Right hindlimb (tissue), 1 donor: ENCODE measurements at regions not wholly inside any gene's neighbourhood (a gene's known extent, or its start where the extent isn't known, plus 50 kb on each side); places are given as distances from the start of the nearest gene placed in this dataset.
A peak's percentile ranks its signal among the peaks of the same experiment; 100 is the strongest.

Experiments
- DNase-seq: peaks from one replicate; pipeline ENCODE4 v3.0.0-alpha.2; 2018

DNA sequence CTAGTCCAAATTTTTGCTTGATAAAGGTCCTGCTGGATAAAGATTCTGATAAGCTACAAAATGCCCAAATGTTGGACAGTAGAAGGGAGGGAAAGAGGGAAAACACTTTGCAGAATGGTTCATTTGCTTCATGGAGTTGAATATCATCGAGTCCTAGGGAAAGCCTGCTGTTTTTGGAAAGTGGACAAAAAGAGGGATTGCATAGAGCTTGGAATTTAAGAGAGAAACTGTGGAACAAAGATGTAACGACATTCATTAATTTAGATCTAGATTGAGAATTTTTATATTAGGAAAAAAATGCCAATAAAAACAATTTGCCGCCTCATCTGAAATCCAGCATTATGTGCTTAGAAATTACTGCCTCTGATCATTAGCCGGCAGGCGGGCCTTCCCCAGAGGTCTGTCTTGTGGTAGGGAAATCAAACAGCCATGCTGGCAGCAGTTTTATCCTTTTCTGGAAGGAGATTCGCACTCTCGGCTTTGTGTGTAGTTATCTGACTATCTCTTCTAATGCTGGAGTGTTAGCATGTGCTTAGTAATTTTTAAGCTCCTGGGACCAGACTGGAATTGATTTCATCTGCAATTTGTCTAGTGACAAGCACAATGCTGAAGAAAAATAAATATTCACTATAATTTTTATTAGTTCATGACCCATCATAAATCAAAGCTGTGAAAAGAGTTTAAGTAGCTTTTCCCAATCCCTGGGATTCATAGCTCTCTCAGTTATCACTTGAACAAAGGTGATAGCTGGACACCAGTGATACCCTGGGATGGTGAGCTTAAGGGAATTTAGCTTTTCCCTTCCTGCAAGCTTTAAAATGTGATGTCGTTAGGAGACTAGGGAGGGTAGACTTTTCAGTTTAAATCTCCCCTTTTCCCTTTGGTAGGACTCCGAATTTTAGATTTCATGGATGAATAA lies 329.5 kb downstream of the PRL start:
- no peak for DNase-seq

DNA sequence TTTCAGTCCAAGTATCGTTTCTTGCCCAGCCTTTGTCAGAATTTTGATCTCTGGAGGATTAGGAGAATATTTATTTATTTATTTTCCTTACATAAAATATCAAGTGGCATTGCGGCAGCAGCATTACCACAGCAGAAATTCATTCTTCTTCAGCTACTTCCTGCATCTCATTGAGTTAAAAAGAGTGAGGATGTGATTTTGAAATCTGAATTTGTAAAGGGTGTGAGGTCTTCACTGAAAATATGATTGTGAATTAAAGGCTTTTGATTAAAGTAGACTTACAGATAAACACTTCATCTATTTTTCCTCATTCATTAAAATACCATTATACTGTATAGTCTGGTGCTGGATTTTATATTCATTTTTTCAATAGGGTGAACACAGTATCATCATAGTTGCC lies 328.4 kb downstream of the PRL start:
- no peak for DNase-seq

DNA sequence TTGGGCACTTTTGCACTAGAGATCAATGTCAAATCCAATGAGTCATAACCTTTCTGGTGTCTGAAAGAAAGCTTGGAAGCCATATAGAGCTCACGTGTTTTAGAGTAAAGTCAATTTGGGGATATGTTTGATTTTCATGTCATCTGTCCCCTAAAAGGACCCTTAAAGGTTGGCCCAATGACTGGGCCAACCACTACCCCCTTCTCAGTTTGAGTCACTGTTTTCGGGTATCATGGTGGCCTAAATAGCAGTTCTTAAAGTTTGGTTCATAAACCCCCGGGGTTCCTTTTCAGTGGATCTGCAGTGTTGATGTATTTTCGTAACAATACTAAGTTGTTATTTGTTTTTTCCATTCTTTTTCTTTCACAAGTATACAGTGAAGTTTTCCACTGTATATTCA lies 327.6 kb downstream of the PRL start:
- DNase-seq: no peak

DNA sequence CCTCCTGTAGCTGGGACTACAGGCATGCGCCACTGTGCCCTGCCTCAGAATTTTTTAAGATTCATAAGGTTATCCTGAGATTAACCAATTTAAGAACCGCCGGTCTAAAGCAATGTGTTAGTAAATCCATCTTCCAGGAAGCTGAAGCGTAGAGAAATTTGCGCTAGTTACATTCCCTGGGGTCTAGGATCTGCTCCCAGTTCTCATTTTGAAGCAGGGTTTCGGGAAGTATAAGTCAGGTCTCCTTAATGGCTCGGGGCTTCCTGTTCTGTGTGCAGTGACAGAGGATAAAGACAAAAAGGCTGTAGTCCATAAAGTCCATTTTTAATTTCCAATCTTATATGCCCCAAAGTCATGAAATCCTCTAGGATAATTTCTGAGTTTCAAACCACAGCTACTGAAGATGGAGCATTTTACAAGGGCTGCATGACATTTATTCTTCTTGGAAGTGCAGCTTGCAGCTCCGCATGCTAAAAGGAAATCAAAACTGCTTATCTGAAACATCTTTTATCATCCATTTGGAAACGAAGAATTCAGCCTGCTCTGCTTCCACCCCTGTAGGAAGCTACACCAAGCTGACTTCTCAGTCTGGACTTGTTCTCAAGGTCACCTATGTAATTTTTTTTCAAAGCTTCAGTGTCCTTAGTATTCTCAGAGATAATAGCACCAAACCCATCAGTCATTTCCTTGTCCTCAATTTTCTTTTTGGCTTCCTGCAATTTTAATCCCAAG lies 326.1 kb downstream of the PRL start:
- no peak for DNase-seq

DNA sequence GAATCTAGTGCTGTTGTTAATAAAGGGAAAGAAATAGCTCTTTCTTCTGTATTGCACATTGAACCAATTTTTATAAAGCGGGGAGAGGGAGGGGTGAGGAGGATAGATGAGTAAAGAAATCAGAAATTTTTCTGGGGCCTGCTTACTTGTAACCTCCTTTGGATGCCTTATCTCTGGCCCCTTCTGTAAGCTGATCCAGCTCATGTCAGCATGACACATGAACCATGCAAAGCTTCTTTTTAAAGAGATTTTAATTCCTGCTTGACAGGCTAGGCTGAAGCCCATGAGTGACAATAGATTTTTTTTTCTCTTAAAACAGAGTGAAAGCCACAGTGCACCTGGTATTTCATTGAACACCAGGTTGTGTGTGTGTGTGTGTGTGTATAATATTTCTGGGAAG lies 325.3 kb downstream of the PRL start:
- DNase-seq: no peak

DNA sequence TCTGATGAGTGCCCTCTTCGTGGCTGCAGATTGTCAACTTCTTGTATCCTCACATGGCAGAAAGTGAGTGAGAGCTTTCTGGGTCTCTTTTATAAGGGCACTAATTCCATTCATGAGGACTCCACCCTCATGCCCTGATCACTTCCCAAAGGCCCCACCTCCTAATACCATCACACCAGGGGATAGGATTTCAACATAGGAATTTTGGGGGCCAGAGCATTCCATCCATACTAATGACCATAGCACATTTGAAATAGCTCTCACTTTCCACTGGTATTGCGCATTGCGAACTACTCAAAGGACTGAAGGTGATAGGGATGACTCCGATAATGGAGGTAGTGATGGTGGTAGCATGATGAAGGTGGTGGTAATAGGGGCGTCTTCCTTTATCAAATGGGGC lies 324.3 kb downstream of the PRL start:
- no peak for DNase-seq

DNA sequence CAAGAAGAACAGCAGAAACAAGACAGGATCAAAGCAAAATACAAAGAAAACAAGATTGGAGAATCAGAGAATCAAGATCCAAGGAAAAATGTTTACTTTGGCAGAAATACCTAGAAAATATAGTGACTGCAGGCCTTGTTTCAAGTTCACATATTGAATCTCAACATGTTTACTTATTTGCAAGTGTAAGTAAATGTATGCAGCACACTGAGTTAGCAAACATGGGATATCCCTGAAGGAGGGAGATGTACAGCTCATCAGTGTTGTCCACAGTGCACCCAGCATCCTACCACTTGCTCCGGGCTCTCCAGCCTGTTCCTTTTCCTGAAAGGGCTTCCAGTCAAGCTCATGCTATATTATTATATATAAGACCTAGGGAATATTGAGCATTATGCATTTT lies 319.5 kb downstream of the PRL start:
- DNase-seq: no peak

DNA sequence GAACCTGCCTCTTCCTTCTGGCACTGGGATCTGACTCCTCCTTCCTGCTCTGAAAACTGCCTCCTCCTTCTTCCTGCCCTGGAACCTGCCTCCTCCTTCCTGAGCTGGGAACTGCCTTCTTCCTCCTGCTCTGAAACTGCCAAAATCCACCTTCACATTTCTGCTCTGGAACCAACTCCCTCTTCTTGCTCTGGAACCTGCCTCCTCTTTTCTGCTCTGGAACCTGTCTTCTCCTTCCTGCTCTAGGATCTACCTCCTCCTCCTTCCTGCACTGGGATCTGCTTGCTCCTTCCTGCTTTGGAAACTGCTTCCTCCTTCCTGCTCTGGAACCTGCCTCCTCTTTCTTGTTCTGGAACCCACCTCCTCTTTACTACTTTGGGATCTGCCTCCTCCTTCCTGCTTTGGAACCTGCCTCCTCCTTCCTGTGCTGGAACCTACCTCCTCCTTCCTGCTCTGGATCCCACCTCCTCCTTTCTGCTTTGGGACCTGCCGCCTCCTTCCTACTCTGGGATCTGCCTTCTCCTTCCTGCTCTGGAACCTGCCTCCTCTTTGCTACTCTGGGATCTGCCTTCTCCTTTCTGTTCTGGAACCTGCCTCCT lies 315.5 kb downstream of the PRL start:
- DNase-seq: no peak

DNA sequence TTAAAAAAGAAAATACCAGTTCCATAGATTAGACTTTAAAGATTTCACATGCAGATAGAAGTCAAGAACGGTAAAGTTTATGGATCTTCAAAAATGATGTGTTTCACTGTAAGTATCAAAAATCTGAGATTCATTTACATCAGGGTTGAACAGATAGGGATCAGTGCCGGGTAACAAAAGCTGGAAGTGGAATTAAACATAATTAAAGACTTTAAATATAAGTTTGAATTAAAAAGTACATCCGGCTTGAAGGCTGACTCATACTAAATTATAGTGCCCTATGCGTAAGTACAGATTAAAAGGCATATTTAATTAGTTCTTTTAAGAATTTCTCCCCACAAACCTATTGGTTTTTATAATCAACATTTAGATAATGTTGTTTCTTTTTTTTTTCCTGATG lies 312.7 kb downstream of the PRL start:
- no peak for DNase-seq

DNA sequence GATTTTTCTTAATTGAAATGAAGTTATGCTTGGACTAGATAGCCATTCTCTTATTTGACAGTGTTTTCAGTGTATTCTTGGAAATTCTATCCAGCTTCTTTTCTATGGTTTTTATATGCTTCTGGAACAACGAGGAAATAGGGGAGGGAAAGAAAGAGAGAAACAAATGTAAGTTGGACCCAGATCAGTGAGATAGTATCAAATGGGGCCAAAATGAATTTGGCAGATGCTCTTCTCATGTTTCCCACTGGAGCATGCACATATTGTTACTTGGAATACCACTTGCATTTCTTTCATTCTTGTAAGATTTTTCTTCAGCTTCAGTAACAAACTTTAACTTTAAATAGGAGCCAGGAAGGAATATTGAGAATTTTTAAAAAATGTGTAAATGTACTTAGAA lies 312.3 kb downstream of the PRL start:
- peak; percentile 52 for DNase-seq

DNA sequence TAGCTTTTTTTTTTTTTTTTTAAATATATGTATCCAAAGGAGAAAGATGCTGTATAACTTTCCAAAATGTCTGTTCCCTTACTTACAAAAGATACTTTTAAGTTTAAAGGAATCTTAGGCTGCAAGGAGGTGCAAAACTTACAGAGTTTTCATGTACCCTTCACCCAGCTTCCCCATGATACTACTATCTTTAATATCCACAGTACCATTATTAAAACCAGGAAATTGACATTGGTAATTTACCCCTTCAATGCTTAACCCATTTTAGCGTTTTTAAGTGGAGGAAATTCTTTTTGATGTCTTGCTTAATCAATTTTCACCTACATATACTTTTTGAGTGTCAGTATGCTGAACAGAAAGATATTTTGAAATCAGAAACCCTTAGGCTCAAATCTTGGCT lies 310.9 kb downstream of the PRL start:
- no peak for DNase-seq

DNA sequence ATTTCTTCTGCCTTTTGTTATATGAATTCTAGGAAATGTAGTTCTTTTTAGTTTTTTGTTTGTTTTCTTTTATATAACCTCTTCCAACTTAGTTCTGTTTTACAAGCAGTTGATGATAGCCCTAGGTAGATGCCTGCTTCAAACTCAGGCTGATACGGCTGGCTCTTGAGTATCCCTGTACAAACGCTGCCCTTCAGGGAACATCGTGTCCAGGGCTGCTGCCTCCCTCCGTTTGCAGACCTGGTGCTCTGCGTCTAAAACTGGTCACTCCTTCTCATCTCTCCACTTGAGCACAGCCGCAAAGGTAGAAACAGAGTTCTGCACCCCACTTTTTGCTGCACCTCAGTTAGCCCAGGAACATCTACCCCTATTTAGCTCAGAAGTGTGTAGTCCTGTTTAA lies 310.1 kb downstream of the PRL start:
- DNase-seq: no peak

DNA sequence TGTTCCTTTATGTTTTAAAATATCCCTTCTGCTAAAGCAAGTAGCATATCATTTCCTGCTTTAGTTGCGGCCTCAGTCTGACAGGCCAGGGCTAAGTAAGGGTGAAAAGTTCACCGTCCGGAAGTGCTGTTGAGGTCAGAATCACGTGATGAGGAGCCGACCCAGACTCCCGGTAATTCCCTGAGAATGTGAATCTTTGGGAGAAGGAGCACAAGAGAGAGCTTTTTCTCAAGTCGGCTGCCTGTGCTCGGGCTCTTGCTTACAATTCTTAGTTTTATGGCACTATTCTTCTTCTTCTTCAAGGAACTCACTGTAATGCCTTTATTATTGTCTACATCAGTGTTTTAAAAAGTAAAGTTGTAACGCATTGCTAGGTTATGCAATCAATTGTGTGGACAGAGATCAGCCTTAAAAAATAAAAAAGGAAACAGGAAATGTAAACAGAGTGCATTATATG lies 309.3 kb downstream of the PRL start:
- DNase-seq: peak; percentile 93

DNA sequence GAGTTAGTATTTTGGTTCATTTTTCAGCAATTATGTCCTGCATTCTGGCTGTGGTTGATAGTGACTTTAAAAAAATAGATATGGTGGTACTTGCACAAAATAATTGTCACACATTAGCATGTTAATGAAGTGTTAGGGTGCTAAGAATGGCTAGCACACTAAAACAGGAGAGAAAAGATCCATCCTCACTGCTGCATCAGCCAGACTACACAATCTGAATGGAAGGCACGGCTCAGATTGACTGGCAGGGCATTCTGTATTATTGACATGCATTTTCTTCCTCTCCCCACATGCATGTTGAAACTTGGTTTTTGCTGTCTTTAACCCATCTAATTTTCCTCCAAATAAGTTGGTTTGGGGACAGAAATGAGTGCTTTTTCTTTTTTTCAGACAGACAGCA lies 306.3 kb downstream of the PRL start:
- DNase-seq: no peak

DNA sequence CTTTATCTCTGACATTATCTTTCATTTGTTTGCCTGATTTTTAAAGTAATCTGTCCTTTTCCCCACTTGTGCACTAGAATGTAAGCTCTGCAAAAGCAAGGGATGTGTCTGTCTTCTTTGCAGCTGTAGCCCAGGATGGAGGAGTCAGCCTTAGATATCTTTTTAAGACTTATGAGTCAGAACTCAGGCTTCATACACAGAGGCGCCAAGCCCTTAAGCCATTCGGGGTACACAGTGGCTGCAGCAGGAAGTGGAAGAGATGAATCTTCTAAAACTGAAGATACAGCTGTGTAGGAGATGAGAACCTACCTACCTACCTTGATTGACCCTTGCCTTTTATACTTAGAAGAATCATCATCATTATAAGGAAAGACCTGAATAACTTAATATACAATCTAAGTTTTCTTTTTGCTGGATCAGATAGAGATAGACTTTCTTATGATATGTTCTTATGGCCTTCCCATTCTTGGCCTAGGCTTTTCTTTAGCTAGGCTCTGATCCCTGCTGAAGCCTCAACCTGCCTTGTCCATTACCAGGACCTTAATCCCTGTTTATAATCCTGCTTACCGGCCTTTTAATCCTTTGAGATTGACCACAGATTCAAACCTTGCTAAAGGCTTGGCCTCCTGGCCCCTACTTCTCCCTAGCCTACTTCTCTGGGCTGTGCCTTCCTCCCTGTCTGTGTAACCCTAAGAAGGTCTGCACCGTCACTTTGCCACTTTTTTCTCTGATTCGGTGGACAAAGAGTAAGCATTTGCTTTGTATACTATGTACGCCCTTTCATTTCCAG lies 304.5 kb downstream of the PRL start:
- no peak for DNase-seq

DNA sequence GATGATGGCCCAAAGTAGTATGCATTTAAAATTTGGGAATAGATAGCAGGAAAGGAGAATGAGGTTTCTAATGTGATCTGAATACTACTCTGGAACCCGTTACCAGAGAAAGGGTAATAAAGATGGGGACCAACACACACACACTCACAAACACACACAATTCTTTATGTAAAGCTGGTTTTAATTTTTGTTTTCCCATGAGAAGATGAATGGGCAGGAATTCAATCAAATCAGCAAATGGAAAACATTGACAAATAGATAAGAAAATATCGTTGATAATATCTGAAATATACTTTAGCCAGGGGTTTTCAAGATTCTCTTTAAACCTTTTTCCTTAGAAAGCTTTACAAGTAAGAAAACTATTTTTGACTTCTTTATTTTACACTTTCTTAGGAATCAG lies 303.0 kb downstream of the PRL start:
- no peak for DNase-seq

DNA sequence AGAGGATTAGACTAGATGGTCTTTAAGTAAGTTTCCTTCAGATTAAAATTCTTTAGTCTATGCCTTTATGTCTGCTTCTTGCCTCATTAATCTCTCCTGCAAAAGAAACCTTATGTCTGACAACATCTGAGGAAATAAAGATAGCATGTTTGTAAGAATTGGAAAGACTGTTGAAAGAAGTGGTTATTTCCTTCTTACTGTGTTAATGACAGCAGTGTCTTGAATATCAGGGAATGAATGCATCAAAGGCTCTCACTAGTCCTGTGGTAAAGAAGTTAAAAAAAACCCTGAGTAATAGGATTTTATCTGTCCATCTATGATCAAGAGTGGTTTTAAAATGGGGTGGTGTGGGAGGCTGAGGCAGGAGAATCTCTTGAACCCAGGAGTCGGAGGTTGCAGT lies 302.0 kb downstream of the PRL start:
- DNase-seq: no peak

DNA sequence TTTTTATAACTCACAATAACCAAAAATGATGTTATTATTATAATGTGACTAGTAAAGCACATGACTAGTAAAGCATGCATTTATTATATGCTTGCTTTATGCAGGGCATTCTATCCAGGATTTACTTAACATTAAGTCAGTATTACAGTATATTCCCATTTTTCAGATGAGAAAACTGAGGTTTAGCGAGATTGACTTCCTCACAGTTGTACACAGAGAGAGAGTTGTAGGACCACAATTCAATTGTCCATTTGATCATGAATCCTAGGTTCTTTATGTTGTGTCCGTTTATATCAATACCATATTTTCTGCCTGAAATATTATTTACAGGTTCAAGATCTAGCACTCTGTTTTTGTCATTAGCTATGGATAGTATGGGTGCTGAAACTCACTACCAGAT lies 301.5 kb downstream of the PRL start:
- no peak for DNase-seq

DNA sequence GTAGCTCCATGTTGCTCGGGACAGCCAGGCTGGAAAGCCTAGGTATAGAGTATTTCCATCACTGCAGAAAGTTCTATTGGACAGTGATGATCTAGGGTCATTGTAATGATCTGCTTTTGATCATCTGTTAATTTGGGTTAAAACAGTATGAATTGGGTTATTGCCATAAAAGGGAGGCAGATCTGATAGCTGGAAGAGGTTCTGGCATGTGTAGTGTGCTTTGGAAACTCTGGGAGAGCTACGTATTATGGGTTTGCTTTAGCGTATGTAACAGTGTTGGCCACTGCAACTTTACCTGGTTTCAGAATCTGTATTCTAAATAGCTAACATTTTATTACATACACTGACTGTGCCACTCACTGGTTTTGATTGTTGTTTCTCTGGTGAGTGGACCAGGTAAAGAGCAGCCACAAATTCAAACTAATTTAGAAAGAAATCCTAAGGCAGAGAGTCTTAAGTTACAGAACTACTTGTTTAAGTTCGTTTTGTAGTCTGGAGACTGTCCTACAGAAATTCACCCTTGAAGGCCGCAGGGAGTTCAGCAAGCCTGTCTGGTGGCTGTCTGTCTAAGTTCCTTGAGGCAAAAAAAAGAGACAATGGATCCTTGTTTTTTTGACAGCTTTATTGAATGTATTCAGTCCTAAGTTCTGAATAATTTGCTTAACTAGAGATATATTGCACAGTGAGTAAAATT lies 300.3 kb downstream of the PRL start:
- no peak for DNase-seq

DNA sequence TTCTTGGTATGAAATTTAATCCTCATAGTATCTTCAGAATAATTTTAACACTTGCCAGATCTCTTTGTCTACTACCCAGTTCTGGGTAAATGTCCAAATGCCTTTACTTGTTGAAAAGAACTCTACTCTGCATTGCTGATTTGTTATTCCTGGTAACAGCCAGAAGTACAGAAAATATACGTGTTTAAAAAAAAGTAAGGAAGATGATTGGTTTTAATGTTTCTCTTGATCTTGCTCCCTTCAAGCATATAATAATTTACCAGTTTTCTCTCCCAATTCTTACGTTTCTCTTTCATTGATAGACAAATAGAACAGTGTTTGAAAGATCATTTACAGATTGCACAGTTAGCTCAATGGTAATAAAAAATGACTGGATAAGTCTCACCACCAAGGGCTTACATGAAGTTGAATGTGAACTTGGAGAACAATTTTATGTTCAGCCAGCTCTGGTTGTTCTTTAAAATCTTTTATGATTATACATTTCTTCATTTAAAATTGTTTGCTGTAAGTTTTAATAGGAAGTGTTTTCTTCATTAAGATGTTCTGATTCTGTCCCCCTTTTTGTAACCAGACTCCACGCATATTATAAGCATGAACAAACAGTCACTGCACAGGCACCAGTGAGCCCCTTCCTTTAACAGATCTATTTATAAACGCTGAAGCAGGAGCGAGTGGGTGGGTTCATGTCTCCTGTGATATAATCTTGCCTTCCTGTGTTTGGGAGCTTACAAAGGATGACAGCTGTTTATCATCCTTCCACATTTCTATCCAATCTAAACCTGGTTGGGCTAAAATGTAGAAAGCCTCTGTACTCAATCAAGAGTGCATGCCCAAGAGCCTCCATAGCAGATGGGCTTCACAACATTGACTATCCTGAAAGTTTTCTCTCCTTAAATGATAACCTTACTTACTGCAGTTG lies 299.5 kb downstream of the PRL start:
- no peak for DNase-seq

DNA sequence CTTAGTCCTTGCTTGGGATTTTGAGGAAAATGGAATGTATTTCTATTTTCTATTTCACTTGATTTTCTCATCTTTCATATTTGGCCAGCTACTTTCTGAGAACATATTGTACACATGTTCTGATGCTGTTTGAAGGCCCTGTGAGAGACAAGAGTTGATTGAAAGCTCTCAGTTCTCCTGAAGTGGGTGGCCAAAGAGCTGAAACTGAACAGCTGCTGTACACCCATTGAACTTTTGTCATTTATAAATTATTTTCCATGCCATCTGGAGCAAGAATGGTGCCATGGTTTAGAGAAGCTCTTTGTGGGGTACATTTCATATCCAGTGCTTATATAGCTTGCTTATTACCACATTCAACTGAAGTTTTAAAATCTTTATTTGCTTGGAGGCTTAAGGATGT lies 298.3 kb downstream of the PRL start:
- no peak for DNase-seq
